H9 (cell line): ENCODE measurements at regions not wholly inside any gene's neighbourhood (a gene's known extent, or its start where the extent isn't known, plus 50 kb on each side); places are given as distances from the start of the nearest gene placed in this dataset.

Experiments
- DNase-seq: peaks from one replicate; pipeline ENCODE4 v3.0.0-alpha.2; 2017
- H2AFZ ChIP-seq: one replicate; pipeline ENCODE4 v1.6.1; 2013; ENCODE audit warnings: mild to moderate bottlenecking, low read length, control low read depth, moderate library complexity
- H2AK5ac ChIP-seq: 2 replicates; pipeline ENCODE4 v1.6.1; 2013; ENCODE audit warnings: low read length, control low read depth, mixed read lengths; ENCODE audit not compliant: insufficient read length
- H2BK120ac ChIP-seq: one replicate; pipeline ENCODE4 v1.6.1; 2013; ENCODE audit warnings: low read depth, mild to moderate bottlenecking, low read length, control low read depth, inconsistent platforms; ENCODE audit not compliant: poor library complexity, severe bottlenecking
- H2BK12ac ChIP-seq: 2 replicates; pipeline ENCODE4 v1.6.1; 2013; ENCODE audit warnings: low read length, control low read depth, mixed read lengths, low read depth; ENCODE audit not compliant: insufficient read length
- H2BK15ac ChIP-seq: 2 replicates; pipeline ENCODE4 v1.6.1; 2013; ENCODE audit warnings: low read depth, low read length, control low read depth
- H2BK20ac ChIP-seq: one replicate; pipeline ENCODE4 v1.6.1; 2013; ENCODE audit warnings: low read depth, mild to moderate bottlenecking, low read length, control low read depth, inconsistent platforms; ENCODE audit not compliant: poor library complexity, severe bottlenecking
- H2BK5ac ChIP-seq: 2 replicates; pipeline ENCODE4 v1.6.1; 2013; ENCODE audit warnings: low read length, control low read depth, mixed read lengths; ENCODE audit not compliant: insufficient read length
- H3K14ac ChIP-seq: 2 replicates; pipeline ENCODE4 v1.6.1; 2013; ENCODE audit warnings: low read length, control low read depth; ENCODE audit not compliant: insufficient read depth
- H3K18ac ChIP-seq: 2 replicates; pipeline ENCODE4 v1.6.1; 2013; ENCODE audit warnings: low read depth, mild to moderate bottlenecking, mixed read lengths, low read length, control low read depth; ENCODE audit not compliant: insufficient read length
- H3K23ac ChIP-seq: 2 replicates; pipeline ENCODE4 v1.6.1; 2013; ENCODE audit warnings: low read length, control low read depth, mixed read lengths, low read depth; ENCODE audit not compliant: insufficient read length
- H3K23me2 ChIP-seq: 2 replicates; pipeline ENCODE4 v1.6.1; 2013; ENCODE audit warnings: low read depth, mild to moderate bottlenecking, mixed read lengths, low read length, control low read depth; ENCODE audit not compliant: insufficient read length, poor library complexity, severe bottlenecking
- H3K27ac ChIP-seq: 2 replicates; pipeline ENCODE4 v1.5.1; 2013; ENCODE audit warnings: low read length, control low read depth, mixed read lengths, low read depth; ENCODE audit not compliant: insufficient read length
- H3K27me3 ChIP-seq: 2 replicates; pipeline ENCODE4 v1.6.1; 2013; ENCODE audit warnings: low read length, control low read depth, inconsistent platforms; ENCODE audit not compliant: insufficient read depth
- H3K4ac ChIP-seq: 2 replicates; pipeline ENCODE4 v1.6.1; 2013; ENCODE audit warnings: low read depth, mild to moderate bottlenecking, control low read depth, inconsistent platforms, low read length, moderate library complexity
- H3K4me1 ChIP-seq: 2 replicates; pipeline ENCODE4 v1.6.1; 2013; ENCODE audit warnings: low read length, control low read depth, inconsistent platforms; ENCODE audit not compliant: insufficient read depth
- H3K4me2 ChIP-seq: 2 replicates; pipeline ENCODE4 v1.6.1; 2013; ENCODE audit warnings: low read length, control low read depth, mixed read lengths; ENCODE audit not compliant: insufficient read length, insufficient read depth
- H3K56ac ChIP-seq: 2 replicates; pipeline ENCODE4 v1.6.1; 2013; ENCODE audit warnings: low read depth, mild to moderate bottlenecking, mixed read lengths, low read length, control low read depth; ENCODE audit not compliant: insufficient read length
- H3K79me1 ChIP-seq: 2 replicates; pipeline ENCODE4 v1.6.1; 2013; ENCODE audit warnings: low read depth, mild to moderate bottlenecking, moderate library complexity, low read length, control low read depth, inconsistent platforms; ENCODE audit not compliant: insufficient read depth, poor library complexity, severe bottlenecking
- H3K79me2 ChIP-seq: 2 replicates; pipeline ENCODE4 v1.6.1; 2013; ENCODE audit warnings: low read length, control low read depth, inconsistent platforms; ENCODE audit not compliant: insufficient read depth
- H3K9ac ChIP-seq: 2 replicates; pipeline ENCODE4 v1.6.1; 2013; ENCODE audit warnings: low read length, control low read depth, mixed read lengths; ENCODE audit not compliant: insufficient read length; ENCODE audit errors: extremely low read depth
- H3K9me3 ChIP-seq: one replicate; pipeline ENCODE4 v1.6.1; 2013; ENCODE audit warnings: low read depth, low read length, inconsistent platforms; ENCODE audit not compliant: control insufficient read depth
- H3T11ph ChIP-seq: one replicate; pipeline ENCODE4 v1.6.1; 2013; ENCODE audit warnings: mild to moderate bottlenecking, low read length, control low read depth, inconsistent platforms
- H4K20me1 ChIP-seq: one replicate; pipeline ENCODE4 v1.6.1; 2013; ENCODE audit not compliant: control insufficient read depth, insufficient read length, insufficient read depth
- H4K5ac ChIP-seq: 2 replicates; pipeline ENCODE4 v1.6.1; 2013; ENCODE audit warnings: low read depth, mild to moderate bottlenecking, mixed read lengths, low read length, control low read depth; ENCODE audit not compliant: insufficient read length
- H4K8ac ChIP-seq: replicated peaks from 2 replicates; pipeline ENCODE4 v1.6.1; 2013; ENCODE audit warnings: low read length, control low read depth, mixed read lengths, low read depth; ENCODE audit not compliant: insufficient read length
- H4K91ac ChIP-seq: 2 replicates; pipeline ENCODE4 v1.6.1; 2013; ENCODE audit warnings: low read depth, mild to moderate bottlenecking, moderate library complexity, mixed read lengths, low read length, control low read depth; ENCODE audit not compliant: insufficient read length
- H3K27ac Mint-ChIP-seq, 3 experiments: 2 replicates in 2 of 3; 3 replicates in 1 of 3; pipeline ENCODE4 v1.8.0; 2020 to 2021; ENCODE audit warnings: mixed read lengths in 3 of 3, mild to moderate bottlenecking in 1 of 3, moderate library complexity in 1 of 3
- H3K27me3 Mint-ChIP-seq: 2 replicates; pipeline ENCODE4 v1.8.0; 2021; ENCODE audit warnings: low read depth, mild to moderate bottlenecking, moderate library complexity, mixed read lengths
- H3K36me3 Mint-ChIP-seq, 3 experiments: 2 replicates in 2 of 3; 3 replicates in 1 of 3; pipeline ENCODE4 v1.8.0; 2020 to 2021; ENCODE audit warnings: low read depth in 3 of 3, mixed read lengths in 3 of 3; ENCODE audit not compliant: insufficient read depth in 1 of 3
- H3K4me1 Mint-ChIP-seq, 2 experiments: 2 replicates each; pipeline ENCODE4 v1.8.0; 2020; ENCODE audit warnings: mixed read lengths in 2 of 2
- H3K4me3 Mint-ChIP-seq, 2 experiments: 2 replicates in 1 of 2; 3 replicates in 1 of 2; pipeline ENCODE4 v1.8.0; 2020 to 2021; ENCODE audit warnings: mild to moderate bottlenecking in 2 of 2, mixed read lengths in 2 of 2, moderate library complexity in 1 of 2
- H3K9me3 Mint-ChIP-seq, 2 experiments: 2 replicates in 1 of 2; 3 replicates in 1 of 2; pipeline ENCODE4 v1.8.0; 2020; ENCODE audit warnings: mild to moderate bottlenecking in 2 of 2, mixed read lengths in 2 of 2, moderate library complexity in 1 of 2
- WGBS: extraction: QIAGEN DNeasy Blood & Tissue Kit; methylation state at CpG from one replicate; pipeline ENCODE4 v1.1.7; 2013; ENCODE audit warnings: missing lambda C conversion rate, low lambda C conversion rate, mixed read lengths; ENCODE audit not compliant: insufficient read length; ENCODE audit errors: extremely low coverage; 5-methylcytosine and 5-hydroxymethylcytosine counted together
- TF ChIP-seq, protein P1 (sequence below): fragments of 200-600 bp; sonication (generic); conservative IDR thresholded peaks from 3 replicates; pipeline ENCODE4 v1.8.0; 2021; ENCODE audit warnings: antibody characterized with exemption, mild to moderate bottlenecking

DNA sequence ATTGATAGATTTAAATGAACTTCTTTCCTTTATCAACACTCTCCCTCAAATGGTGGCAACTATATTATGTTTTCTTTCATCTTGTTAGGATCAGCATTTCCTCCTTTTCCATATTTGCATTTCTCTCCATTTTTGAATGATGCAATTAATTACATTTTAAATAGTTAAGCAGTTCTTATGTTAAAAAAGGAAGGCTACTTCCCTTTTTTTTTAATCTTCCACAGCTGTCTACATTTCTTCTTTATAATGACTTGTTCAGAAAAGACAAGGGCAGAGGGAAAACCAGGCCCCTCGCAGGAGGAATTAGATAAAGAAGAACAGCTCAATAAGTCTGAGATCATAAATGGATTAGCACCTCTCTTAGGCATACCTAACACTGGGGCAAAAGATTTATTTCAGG lies 208.9 kb downstream of the ARL4A start:
- no CpG with 5 or more reads among the region's 1 CpG for WGBS
- H3K27ac ChIP-seq = no peak overlapping the region
- no peak overlapping the region for H2AFZ ChIP-seq
- no peak overlapping the region for H3K56ac ChIP-seq
- no peak overlapping the region for H3K18ac ChIP-seq
- H3K4me1 ChIP-seq = no peaks in the 10 kb centered on the region; the same call in 1 of the 2 replicates
- H3K23ac ChIP-seq = no peak overlapping the region
- no peak overlapping the region for H3K4ac ChIP-seq
- no peak overlapping the region for H3K14ac ChIP-seq
- H2BK20ac ChIP-seq = no peak overlapping the region
- H3K4me1 Mint-ChIP-seq = peaks cover 8% of the 10 kb centered on the region in 2 experiments
- H4K5ac ChIP-seq = no peak overlapping the region
- no peaks in the 10 kb centered on the region for H3K27me3 ChIP-seq
- H3K4me2 ChIP-seq = no peak overlapping the region
- no peaks in the 10 kb centered on the region for H3K79me1 ChIP-seq
- H3K4me3 Mint-ChIP-seq = no peak overlapping the region
- no peaks in the 10 kb centered on the region for H3K23me2 ChIP-seq
- no peak overlapping the region for H4K91ac ChIP-seq
- H2BK5ac ChIP-seq = no peak overlapping the region
- no peak overlapping the region for H2AK5ac ChIP-seq
- no peak overlapping the region for H2BK12ac ChIP-seq
- no peak overlapping the region for H2BK120ac ChIP-seq
- H4K20me1 ChIP-seq = no peaks in the 10 kb centered on the region
- TF ChIP-seq, protein P1, sequence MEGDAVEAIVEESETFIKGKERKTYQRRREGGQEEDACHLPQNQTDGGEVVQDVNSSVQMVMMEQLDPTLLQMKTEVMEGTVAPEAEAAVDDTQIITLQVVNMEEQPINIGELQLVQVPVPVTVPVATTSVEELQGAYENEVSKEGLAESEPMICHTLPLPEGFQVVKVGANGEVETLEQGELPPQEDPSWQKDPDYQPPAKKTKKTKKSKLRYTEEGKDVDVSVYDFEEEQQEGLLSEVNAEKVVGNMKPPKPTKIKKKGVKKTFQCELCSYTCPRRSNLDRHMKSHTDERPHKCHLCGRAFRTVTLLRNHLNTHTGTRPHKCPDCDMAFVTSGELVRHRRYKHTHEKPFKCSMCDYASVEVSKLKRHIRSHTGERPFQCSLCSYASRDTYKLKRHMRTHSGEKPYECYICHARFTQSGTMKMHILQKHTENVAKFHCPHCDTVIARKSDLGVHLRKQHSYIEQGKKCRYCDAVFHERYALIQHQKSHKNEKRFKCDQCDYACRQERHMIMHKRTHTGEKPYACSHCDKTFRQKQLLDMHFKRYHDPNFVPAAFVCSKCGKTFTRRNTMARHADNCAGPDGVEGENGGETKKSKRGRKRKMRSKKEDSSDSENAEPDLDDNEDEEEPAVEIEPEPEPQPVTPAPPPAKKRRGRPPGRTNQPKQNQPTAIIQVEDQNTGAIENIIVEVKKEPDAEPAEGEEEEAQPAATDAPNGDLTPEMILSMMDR = no peak
- no peaks in the 10 kb centered on the region; a peak in 1 of 7 replicates for H3K36me3 Mint-ChIP-seq
- H3K27ac Mint-ChIP-seq = no peak overlapping the region; a peak in 1 of 7 replicates
- no peaks in the 10 kb centered on the region for H3K27me3 Mint-ChIP-seq
- no peak overlapping the region for H4K8ac ChIP-seq
- DNase-seq = no peak
- H2BK15ac ChIP-seq = no peak overlapping the region
- no peaks in the 10 kb centered on the region for H3K9me3 ChIP-seq
- H3K9ac ChIP-seq = no peak overlapping the region
- H3K79me2 ChIP-seq = no peaks in the 10 kb centered on the region
- H3T11ph ChIP-seq = no peak overlapping the region
- H3K9me3 Mint-ChIP-seq = peaks cover 0 to 2% of the 10 kb centered on the region in 2 experiments; a peak in 1 of 5 replicates
